Right renal pelvis (tissue), 4 donors: ENCODE measurements at regions not wholly inside any gene's neighbourhood (a gene's known extent, or its start where the extent isn't known, plus 50 kb on each side); places are given as distances from the start of the nearest gene placed in this dataset.

Source experiments
- DNase-seq, 4 donors: peaks; one replicate each; pipeline ENCODE4 v3.0.0-alpha.2; 2013; ENCODE audit warnings: low read depth in 4 of 4, low spot score in 3 of 4, missing footprints in 1 of 4

DNA sequence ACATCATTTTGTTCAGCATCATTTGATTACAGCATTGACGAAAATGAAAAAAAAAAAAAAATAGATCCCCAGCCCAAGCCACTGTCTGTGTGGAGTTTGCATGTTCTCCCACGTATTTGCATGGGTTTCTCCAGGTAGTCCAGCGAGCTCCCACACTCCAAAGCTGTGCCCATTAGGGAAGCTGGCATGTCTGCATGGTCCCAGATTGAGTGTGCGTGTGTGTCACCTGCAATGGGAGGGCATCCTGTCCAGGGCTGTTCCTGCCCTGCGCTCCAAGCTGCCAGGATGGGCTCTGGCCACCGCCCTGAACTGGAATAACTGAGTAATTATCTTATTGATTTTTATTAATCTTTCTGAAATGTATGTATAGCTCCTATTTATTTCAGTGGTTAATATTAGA is 88.6 kb downstream of the KLF12 start:
- DNase-seq = no peak

DNA sequence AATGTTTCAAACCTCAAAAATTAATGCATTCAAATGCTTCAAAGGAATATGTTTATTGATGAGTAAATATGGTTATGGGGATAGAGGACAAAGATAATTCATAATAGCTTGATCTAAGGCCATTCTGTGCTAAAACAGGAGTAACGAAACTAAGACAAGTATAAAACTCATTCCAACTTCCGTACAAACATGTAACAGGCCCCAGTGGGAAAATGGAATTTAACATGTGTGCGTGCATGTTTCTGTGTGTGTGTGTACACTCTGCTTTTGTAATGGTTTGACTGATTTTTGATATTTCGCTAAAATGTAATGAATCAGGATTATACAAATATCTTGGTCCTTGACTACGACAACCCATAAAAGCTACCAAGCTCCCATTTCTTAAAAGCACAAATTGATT is 91.0 kb downstream of the KLF12 start:
- no peak for DNase-seq

DNA sequence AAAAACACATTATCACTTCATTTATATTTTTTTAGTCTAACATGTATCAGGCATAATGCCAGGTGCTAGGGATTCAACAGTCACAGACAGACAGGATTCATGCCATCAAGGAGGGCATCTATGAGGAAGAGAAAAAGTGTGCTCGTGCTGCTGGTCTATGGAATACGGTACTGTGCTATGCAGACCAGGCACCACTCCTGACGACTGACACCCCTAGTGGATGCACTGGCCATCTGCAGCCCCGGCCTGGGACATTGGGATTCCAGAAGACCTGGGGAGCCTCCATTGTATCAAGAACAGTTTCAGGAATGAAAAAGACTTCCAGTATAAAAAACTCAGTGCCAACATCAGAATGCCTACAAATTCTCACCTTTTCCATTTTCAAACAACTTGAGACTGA is 94.0 kb downstream of the KLF12 start:
- no peak for DNase-seq

DNA sequence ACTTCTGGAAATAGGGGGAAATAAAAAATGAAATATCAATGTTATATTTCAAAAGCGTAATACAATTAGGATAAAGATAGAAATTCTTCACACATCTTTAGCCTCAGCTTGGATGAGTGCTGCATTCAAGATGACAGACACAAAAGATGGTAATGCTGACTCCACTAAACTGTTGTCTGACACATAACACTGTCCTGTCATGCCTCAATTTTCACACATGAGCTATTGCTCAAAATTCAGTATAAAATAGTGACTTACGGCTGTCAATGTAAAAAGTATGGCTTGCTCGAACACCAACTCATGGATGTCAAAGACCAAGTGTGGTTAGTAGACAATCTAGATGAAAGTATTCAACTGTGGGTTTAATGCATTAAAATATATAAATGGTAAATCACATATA is 94.5 kb downstream of the KLF12 start:
- DNase-seq = no peak

DNA sequence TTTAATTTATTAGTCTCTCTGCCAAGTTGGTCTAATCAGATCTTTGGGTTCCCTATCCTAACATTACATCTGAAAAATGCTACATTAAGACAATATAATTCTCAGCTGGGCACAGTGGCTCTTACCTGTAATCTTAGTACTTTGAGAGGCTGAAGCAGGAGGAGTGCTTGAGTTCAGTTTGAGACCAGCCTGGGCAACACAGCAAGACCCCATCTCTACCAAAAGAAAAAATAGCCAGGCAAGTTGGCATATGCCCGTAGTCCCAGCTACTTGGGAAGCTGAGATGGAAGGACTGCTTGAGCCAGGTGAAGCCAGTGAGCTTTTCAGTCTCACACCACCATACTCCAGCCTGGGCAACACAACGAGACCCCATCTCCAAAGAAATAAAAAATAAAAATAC is 95.0 kb downstream of the KLF12 start:
- DNase-seq = no peak

DNA sequence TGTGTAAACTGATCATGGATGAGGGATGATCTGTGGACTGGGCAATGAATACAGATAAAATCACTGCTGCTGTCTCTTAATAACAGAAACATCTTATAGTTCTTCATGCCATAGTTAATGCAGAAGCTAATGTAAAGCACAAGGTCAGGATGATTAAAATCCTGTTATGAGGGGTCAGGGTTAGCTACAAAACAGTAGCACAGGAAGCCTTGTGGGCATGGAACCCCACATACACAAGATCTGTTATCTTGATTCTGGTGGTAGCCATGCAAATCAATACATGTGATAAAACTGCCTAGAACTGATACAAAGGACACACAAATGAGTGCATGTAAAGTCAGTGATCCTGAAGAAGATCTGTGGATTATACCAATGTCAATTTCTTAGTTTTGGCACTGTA is 96.4 kb downstream of the KLF12 start:
- DNase-seq = no peak

DNA sequence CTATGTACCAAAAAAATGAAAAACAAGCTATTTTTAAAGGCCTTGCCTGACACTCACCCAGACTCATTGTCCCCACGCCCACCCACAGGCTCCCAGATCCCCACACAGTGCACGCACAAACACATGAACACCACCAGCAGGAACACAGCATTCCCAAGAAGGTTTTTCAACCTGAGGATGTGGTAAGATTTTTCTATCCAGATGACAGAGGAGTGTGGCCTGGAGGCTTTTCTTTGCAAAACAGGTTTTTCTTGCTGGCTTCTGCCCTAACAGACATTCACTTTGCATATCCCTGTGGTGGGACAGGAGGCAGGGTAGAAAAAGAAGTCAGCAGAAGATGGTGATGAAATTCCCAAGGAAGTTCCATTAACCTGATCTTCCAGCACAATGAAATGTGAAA is 97.8 kb downstream of the KLF12 start:
- no peak for DNase-seq

DNA sequence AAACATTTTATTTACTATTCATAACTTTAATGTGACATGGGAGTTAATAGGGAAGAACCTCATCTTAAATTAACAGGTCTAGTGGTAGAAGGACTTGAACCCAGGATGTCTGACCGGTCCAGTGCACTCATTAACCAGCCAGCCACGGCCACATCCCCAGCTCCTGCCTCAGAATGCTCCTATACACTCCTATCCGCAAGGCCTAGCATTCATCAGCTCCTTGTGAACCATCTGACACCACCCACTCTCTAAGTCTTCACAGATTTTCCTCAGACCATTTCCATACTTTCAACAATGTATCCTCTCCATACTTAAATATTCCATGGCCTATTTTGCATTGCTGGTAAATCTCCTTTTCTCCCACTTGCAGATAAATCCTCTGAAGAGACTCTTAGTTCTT is 98.3 kb downstream of the KLF12 start:
- no peak for DNase-seq

DNA sequence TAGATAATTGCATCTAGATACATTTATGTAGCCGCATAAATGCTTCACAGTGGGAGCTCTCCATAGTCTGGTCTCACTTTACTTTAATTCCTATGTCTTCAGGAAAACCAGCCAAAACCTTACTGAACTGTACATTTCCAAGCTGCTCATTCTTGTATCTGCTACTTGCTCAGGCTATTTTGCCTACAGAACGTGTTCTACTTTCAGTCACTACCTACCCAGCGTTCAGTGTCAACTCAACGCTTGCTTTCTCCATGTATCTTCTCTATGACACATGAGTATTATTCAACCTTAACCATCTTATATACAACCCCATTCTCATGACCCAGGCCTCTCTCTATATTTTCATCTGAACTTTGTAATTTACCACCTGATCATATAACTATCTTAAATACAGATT is 101.9 kb downstream of the KLF12 start:
- DNase-seq = no peak

DNA sequence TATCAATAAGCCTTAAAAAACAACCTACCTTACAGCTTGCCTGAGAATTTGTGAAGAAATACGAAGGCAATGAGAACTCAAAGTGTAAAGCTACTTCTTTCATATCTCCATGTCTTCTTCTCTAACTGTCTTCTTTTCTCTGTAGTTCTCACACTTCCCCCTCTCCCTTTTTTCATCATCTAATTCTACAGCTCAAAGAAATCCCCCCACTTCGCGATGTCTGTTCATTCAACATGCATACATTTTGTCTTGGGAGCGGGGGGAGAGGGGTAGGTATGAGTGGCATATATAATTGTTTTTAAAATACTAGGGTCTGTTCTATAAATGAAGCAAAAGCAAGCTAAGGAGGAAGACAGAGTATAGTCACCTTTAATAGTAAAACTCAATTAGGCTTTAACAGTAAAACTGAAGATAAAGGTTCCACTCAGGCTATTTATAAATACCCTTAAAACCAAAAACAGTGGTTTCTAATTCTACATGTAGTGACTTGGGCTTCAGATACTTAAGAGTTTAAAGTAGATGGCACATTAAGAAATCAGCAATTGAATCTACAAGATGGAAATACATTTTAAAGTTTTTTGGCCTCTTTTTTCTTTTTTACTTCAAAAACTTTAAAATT is 106.9 kb downstream of the KLF12 start:
- no peak for DNase-seq

DNA sequence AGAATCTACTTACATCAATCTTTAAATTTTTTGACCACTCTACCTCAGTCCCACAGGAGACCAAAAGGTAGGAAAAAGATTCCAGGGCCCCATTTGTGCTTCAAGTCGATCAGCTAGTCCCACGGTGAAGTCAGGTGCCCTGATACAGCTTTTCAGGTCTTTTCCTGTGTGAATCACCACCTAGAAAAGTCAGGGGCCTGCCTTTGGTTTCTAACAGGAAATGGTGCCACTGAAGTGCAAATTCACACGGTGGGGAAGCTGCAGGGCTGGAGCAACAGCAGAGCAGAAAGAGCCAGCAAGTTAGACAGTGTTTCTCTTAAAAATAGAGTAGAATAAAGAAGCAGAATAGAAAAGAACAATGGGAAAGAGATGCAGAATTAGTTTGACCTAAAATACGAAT is 107.5 kb downstream of the KLF12 start:
- DNase-seq = no peak

DNA sequence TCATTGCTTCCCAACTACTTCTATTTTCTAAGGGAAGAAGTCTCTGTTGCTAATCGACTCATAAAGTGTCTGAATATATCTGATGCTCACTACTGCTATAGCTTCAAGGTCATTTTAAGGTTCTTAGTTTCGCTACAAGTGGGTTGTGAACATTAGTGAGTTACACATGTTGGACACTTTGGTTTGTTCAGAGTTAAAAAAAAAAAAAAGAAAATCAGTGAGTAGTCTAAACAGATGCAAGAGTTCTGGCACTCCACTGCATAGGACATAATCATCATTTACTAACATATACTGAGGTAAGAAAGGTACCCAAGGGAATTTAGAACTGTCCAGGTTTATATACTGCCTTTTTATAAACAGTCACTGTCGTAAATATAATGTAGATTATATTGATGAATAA is 108.8 kb downstream of the KLF12 start:
- DNase-seq = no peak

DNA sequence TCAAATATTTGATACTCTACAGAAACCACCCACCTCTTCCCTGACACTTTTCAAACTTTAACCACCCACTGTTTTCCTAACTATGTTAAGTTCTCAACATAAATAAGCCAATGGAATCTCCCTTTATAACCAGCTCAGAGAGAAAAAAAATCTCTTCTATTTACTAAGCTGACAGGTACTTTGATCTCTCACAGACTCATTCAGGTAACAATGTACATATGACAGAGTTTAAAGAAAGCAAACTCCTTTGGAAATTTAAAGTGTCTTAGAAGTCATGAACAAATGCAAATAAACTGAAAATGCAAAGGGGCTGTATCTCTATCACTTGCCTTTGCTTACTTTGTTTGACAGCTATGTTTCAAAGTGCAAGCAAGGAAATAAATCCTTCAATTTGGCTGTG is 109.3 kb downstream of the KLF12 start:
- DNase-seq = no peak

DNA sequence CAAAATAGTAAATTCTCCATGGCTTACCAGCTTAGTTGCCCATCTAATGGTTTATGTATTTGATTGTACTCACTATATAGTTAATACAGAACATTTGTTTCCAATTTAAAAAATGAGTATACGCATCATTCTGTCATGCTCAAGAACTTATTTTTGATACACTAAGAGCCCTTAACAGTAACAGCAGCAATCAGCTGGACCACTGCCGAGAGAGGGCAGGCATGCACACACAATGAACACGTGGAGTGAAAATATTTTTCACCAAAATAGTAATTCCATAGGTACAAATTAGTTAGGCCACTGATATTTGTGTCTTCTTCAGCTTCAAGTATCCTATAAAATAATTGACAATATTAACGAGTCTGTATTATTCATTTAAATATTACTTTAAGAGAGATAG is 109.9 kb downstream of the KLF12 start:
- no peak for DNase-seq

DNA sequence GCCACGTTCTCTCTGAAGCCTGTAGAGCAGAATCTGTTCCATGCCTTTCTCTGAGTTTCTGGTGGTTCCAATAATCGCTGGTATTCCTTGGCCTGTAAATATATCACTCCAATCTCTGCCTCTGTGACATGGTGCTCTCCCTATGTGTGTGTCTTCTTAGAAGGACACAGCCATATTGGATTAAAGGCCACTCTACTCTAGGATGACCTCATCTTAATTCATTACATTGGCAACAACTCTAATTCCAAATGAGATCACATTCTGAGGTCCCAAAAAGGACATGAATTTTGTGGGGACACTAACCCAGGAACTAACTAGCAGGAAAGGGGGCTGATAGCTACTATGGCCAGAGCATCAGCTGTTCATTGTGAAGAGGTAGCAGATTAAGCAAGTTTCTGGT is 110.7 kb downstream of the KLF12 start:
- DNase-seq = no peak

DNA sequence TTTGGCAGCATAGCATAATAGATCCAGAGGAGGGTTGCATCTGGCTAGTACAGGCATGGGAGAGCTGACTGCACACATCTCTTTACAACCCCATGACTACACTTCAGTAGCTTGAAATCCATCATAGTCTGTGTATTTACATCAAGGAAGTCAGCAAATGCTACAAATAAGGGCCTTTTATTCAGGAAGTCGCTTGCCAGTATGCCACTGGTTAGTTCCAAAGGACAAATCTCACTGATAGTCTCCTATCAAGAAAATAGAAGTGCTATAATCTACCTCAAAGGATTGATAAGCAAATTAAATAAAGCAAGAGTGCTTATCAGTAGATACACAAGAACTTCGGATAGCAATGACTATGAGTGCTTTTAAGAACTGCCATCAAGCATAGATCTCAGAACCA is 112.7 kb downstream of the KLF12 start:
- DNase-seq = no peak

DNA sequence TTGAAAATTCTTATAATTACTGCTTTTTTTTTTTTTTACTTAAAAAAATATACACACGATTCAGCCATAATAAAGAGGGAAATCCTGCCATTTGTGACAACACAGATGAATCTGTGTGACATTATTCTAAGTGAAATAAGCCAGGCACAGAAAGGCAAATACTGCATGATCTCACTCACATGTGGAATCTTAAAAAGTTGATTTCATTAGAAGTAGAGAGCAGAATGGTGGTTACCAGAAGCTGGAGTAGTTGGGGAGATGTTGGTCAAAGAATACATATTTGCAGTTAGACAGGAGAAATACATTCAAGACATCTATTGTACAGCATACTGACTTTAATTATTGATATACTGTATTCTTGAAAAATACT is 116.2 kb downstream of the KLF12 start:
- DNase-seq = no peak

DNA sequence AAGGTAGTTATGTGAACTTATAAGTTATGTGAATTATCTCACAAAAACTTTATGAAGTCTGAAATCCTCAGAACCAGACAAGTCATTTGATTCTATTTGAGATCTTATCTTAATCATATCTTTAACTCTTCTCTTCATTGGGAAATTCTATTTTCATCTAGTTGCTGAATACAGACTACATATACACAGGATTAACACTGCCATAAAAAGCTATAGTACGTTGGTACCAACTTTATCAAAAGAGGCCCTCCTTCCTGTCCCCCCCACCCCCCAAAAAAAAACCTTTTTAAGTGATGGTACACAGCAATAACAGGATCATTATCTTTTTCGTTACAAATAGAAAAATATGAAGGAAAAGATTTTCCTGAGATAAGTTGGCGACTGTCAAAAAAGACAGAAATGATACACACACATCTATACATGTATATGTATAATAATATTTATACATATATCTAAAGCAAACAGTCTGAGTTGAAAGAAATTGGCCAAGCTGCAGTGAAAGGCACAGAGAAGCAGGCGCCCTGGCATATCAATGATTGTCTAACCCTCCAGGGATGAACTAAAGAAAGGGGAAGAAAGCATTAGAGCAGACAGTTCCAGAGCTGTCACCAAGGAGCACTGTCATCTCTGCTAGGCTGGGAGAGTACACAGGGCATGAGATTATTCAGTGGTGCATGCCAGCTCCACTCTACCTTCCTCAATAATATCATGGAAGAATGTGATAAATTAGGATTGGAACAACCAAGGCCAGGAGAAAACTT is 116.7 kb downstream of the KLF12 start:
- DNase-seq = no peak

DNA sequence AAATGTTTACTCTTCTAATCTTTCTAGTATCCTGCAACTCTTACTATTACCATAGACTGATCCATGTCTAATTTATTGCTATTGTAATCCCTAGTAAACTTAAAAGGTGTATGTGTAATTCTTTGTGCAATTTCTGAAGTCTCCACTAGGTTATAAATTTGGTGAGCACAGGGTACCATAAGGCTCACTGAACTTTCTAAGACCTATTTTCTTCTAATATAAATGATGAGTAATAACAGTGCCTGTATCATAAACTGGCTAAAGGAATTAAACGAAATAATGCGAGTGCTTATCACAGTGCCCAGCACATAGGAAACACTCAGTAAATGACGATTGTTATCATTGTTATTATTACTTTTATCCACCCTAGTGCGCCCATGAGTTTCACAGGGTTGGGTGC is 119.1 kb downstream of the KLF12 start:
- no peak for DNase-seq

DNA sequence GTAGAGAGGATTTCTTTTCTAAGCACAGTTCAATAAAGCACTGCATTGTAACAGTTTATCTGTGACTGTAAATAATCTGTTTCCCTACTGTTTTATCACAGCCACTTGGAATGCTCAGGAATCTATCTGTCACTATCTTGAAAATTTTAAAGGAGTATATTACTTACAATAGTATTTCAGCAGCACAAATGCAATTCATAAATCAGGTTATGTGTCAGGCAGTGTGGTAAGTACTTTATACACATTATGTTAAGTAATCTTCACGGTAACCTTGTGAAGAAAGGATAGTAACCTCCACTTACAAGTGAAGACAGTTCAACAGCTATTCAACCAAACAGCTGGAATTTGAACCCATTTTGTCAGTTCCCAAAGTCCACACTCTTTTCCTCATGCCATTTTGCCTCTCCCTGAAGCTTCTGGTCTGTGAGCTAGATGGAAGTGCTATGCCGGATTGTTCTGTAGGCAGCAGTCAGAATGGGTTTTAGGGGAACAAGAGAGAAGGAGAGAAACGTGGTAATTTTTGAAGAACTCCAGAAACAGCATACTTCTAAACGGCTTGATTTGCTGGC is 125.0 kb downstream of the KLF12 start:
- DNase-seq = no peak

DNA sequence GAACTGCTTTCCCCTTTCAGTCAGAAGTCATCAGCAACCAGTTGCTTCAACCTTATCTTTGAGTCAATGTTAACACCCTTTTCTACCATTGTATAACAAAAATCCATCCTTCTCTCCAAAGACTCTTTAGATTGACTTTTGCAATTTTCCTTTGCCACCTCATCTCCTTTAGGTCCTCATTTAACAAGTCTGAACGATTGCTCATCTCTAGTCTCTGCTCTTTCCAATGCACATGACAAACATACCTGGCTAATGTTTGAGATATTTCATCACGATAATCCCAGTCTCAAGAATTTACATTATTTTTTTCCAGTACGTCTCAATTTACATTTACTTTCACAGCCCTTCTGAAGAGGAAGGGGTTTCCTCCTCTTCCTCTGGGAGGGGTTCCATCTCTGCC is 127.5 kb downstream of the KLF12 start:
- no peak for DNase-seq

DNA sequence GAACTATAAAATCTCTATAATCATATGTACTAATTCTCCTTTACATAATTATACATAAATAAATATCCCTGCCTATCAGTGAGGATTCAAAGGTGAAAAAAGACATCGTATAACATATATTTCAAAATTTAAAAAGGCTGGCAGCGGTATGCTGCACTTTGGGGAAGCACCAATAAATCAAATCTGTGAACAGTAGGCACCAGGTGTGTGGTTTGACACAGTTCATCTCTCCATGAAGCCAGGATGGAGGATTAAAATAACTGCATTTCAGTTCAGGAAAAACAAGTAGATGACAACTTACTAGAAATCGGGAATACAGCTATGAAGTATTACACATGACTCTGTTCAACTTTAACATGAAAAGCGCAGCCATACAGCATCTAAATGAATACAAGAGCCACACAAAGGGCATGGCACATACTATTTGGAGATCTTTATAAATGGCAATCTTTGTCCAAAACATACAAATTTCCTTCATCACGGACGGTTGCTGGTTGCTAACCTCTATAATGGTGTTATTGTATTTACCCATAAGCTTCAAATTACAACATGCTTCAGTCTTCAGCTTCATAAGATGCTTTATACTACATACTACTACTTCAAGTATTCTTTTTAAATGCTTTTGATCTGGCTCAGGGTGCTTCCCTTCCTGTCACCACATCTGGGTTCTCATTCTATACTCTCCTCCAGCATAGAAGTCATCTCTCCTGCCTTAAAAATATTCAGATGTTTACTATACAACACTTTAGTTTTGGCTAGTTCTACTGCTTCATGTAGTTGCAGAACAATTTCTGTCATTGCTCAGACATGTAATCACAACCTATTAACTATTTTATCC is 128.7 kb downstream of the KLF12 start:
- DNase-seq = no peak
